ENCODE measurements at regions not wholly inside any gene's neighbourhood (a gene's known extent, or its start where the extent isn't known, plus 50 kb on each side); places are given as distances from the start of the nearest gene placed in this dataset.
"Not testable (repeated sequence)": the region's sequence is repeated elsewhere in the genome, so short reads cannot be mapped to it uniquely, and the experiment has no call there.

DNA sequence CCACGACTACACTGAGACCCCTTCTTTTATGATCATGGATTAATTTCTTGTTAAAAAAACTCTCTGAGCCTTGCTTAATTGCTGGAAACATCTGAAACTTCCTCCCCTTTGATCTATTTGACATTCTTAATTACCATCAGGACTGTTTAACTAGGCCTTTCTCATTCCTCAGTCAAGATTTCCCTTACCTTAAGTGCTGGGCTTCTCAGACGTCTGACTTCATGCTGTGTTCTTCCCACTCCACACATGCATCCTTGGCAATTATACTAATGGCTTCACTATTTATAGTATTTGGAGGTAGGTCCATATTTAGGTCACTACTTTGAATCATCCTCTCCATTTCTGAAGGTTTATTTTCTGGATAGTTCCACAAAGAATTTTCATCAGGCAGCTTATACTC is 341.3 kb upstream of the TMPRSS15 start:
- TF ChIP-seq, protein P1, sequence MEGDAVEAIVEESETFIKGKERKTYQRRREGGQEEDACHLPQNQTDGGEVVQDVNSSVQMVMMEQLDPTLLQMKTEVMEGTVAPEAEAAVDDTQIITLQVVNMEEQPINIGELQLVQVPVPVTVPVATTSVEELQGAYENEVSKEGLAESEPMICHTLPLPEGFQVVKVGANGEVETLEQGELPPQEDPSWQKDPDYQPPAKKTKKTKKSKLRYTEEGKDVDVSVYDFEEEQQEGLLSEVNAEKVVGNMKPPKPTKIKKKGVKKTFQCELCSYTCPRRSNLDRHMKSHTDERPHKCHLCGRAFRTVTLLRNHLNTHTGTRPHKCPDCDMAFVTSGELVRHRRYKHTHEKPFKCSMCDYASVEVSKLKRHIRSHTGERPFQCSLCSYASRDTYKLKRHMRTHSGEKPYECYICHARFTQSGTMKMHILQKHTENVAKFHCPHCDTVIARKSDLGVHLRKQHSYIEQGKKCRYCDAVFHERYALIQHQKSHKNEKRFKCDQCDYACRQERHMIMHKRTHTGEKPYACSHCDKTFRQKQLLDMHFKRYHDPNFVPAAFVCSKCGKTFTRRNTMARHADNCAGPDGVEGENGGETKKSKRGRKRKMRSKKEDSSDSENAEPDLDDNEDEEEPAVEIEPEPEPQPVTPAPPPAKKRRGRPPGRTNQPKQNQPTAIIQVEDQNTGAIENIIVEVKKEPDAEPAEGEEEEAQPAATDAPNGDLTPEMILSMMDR (IDR thresholded peaks at IDR 0.05), result no peak
- 35 to 43% methylated on average over 2 of the region's 2 CpGs for WGBS, 2 donors
- ATAC-seq (no peak), DNase-seq (no peak)
- Histone ChIP-seq H3K4me1 (no peaks in the 10 kb centered on the region), H3K4me3 (no peak overlapping the region), H3K27me3 (no peaks in the 10 kb centered on the region), H3K27ac (no peak overlapping the region), H3K9me3 (peaks cover 0 to 12% (median 0%) of the 10 kb centered on the region in 11 donors), H3K36me3 (no peaks in the 10 kb centered on the region)
- intact Hi-C loops (cut with DNase I), result no loop called here

DNA sequence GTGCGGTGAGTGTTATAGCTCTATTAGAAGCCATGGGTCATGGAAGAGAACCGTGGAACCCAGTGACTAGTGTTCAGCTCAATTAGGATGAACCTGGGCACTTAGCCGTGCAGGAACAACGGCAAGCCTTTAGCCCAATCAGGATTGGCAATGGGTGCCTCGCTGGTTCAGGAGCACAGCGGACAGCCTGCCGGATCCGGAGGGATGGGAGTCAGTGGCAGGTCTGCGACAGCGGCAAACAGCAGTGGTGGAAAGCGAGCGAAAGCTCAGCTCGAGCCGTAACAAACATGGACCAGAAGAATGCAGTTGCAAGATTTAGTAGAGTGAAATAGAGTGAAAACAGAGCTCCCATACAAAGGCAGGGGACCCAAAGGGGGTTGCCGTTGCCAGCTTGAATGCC is 349.3 kb upstream of the TMPRSS15 start:
- intact Hi-C loops (cut with DNase I); H3K4me1 ChIP-seq; DNase-seq; H3K27me3 ChIP-seq; H3K36me3 ChIP-seq; H3K27ac ChIP-seq; H3K4me3 ChIP-seq; ATAC-seq: not testable (repeated sequence)
- H3K9me3 ChIP-seq, result peaks cover 0 to 31% (median 0%) of the 10 kb centered on the region in 11 donors
- WGBS, 2 donors, result 91 to 92% methylated on average over 15 of the region's 15 CpGs

DNA sequence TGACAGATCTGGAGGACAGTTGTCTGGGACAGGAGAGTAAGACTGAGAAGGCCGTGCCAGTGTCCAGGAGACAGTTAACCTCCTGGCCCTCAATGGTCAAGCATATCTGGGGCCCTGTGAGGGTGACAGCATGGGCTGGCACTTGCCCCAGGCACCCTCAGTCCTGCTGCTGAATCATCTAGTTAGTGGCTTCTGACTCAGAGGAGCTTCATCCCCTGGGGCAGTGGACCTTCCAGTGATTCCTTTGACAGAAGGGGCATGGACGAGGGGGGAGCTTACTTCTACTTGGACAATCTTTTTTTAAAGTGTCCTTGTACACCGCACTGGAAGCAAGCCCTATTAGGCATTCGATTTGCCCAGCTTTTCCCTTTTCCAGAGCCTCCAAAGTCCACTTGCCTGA is 352.7 kb upstream of the TMPRSS15 start:
- H3K36me3 ChIP-seq; H3K27ac ChIP-seq; intact Hi-C loops (cut with DNase I); H3K4me1 ChIP-seq; H3K4me3 ChIP-seq; DNase-seq; H3K27me3 ChIP-seq; ATAC-seq: not testable (repeated sequence)
- H3K9me3 ChIP-seq, result peaks cover 0 to 33% (median 0%) of the 10 kb centered on the region in 11 donors
- WGBS, 2 donors, result 63 to 74% methylated on average over 4 of the region's 4 CpGs

DNA sequence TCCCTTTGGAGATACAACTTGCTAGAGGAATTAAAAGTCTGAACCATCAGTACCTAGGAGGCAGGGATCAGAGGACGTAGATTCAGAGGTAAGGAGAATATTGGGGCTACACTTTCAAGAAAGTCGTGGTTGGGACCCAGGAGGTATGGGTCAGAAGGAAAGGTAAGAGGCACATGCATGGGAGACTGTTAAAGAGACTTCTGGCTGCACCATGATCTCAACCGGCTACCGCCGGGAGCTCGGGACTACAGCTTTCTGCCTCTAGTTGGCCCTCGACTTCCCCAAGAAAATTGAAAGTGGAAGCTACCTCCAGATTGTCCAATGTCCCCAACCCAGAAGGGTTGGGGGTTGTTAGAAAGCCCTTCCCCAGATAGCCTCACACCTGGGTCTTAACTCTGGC is 355.7 kb upstream of the TMPRSS15 start:
- Histone ChIP-seq H3K9me3 (peaks cover 0 to 26% (median 0%) of the 10 kb centered on the region in 11 donors), H3K27me3 (no peaks in the 10 kb centered on the region), H3K27ac (no peak overlapping the region), H3K4me3 (no peak overlapping the region), H3K4me1 (no peaks in the 10 kb centered on the region), H3K36me3 (no peaks in the 10 kb centered on the region)
- WGBS, 2 donors, result 80 to 90% methylated on average over 7 of the region's 7 CpGs
- intact Hi-C loops (cut with DNase I), result no loop called here
- ATAC-seq, result no peak
- TF ChIP-seq, protein P1 (IDR thresholded peaks at IDR 0.05), result no peak
- DNase-seq, result no peak

DNA sequence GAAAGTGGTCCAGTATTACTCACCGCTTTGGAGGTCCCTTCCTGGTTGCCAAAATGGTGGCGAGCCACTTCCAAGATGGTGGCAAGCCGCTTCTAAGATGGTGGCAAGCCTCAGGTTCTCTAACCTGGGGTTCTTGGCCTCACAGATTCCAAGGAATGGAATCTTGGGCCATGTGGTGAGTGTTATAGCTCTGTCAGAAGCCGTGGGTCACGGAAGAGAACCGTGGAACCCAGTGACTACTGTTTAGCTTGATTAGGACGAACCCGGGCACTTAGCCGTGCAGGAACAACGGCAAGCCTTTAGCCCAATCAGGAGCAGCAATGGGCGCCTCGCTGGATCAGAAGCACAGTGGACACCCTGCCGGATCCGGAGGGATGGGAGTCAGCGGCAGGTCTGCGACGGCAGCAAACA is 356.2 kb upstream of the TMPRSS15 start:
- intact Hi-C loops (cut with DNase I), result no loop called here
- TF ChIP-seq, protein P1 (IDR thresholded peaks at IDR 0.05), result no peak
- Histone ChIP-seq H3K27ac (no peak overlapping the region), H3K4me3 (no peak overlapping the region), H3K36me3 (no peaks in the 10 kb centered on the region), H3K4me1 (no peaks in the 10 kb centered on the region), H3K9me3 (peaks cover 0 to 26% (median 0%) of the 10 kb centered on the region in 11 donors), H3K27me3 (no peaks in the 10 kb centered on the region)
- DNase-seq (no peak), ATAC-seq (no peak)
- WGBS, 2 donors, result 89 to 96% methylated on average over 17 of the region's 17 CpGs
